ENCODE measurements at regions not wholly inside any gene's neighbourhood (a gene's known extent, or its start where the extent isn't known, plus 50 kb on each side); places are given as distances from the start of the nearest gene placed in this dataset.

GRCh38 chr21:39097981-39098380 lies 85.3 kb downstream of the PSMG1 start:
- no peak for TF ChIP-seq EZH2 (IDR thresholded peaks at IDR 0.05; ENCODE audit: borderline replicate concordance, low read depth, low read length, severe bottlenecking)
- no peak for TF ChIP-seq CTCF (IDR thresholded peaks at IDR 0.05; ENCODE audit: borderline replicate concordance, extremely low read depth, low read length, poor library complexity, severe bottlenecking)
